Activated T-cell treated with anti-CD3 and anti-CD28 coated beads, Interleukin-2, amount 50 U/mL, for 72 hours (primary cell): ENCODE measurements at regions not wholly inside any gene's neighbourhood (a gene's known extent, or its start where the extent isn't known, plus 50 kb on each side); places are given as distances from the start of the nearest gene placed in this dataset.

Source experiments
- ATAC-seq, 2 donors: fragments of 150-1000 bp; cut with Tn5 transposase; replicated peaks in 1 of 2; 2 replicates each; pipeline ENCODE4 v1.10.0; 2021; ENCODE audit warnings: moderate library complexity in 2 of 2, mild to moderate bottlenecking in 1 of 2
- DNase-seq, 2 donors: peaks; one replicate each; pipeline ENCODE4 v3.0.0; 2021 to 2022; ENCODE audit warnings: mixed read lengths in 1 of 2
- H3K27ac Mint-ChIP-seq: one replicate; pipeline ENCODE4 v1.8.0; 2022; ENCODE audit warnings: mild to moderate bottlenecking, moderate library complexity, mixed read lengths
- H3K27me3 Mint-ChIP-seq: one replicate; pipeline ENCODE4 v1.8.0; 2022; ENCODE audit warnings: low read depth, mixed read lengths
- H3K36me3 Mint-ChIP-seq, 2 donors: one replicate each; pipeline ENCODE4 v1.8.0; 2022; ENCODE audit warnings: mixed read lengths in 2 of 2, mild to moderate bottlenecking in 1 of 2; ENCODE audit not compliant: insufficient read depth in 2 of 2
- H3K4me1 Mint-ChIP-seq: one replicate; pipeline ENCODE4 v1.8.0; 2022; ENCODE audit warnings: low read depth, mixed read lengths
- H3K4me3 Mint-ChIP-seq, 2 donors: one replicate each; pipeline ENCODE4 v1.8.0; 2022; ENCODE audit warnings: mild to moderate bottlenecking in 2 of 2, mixed read lengths in 2 of 2, moderate library complexity in 2 of 2
- H3K9me3 Mint-ChIP-seq, 2 donors: one replicate each; pipeline ENCODE4 v1.8.0; 2022; ENCODE audit warnings: mixed read lengths in 2 of 2

DNA sequence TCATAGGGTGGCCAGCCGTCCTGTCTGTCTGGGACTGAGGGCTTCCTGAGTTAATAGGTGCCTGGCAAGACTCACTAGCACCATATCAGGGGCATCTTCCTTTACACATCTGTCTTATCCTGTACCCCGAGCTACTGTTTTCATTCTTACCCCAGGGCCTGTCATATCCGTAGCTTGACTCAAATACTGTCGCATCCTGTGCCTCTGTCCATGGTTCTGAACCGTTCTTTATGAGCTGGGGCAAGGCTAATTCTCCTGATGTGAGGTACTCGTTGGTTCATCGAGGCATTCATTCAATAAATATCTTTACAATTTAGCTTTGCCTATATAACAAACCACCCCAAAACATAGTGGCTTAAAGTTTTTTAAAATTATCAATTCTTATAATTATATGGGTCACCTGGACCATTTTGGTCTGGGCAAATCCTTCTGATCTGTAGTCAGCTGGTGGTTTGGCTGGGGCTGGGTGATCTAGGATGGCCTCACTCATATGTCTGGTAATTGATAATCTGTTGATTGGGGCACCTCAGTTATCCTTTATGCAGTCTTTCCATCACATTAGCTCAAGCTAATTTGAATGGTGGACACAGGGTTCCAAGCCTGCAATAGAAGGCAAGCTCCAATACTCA lies 121.2 kb downstream of the TLE3 start:
- Mint-ChIP-seq H3K27me3 (peaks cover 13% of the 10 kb centered on the region), H3K36me3 (no peaks in the 10 kb centered on the region), H3K9me3 (no peaks in the 10 kb centered on the region), H3K4me3 (no peak overlapping the region), H3K4me1 (peaks cover 4% of the 10 kb centered on the region), H3K27ac (no peak overlapping the region)
- DNase-seq (peak; percentile 63 to 72), ATAC-seq (peak; percentile 87 to 91)

DNA sequence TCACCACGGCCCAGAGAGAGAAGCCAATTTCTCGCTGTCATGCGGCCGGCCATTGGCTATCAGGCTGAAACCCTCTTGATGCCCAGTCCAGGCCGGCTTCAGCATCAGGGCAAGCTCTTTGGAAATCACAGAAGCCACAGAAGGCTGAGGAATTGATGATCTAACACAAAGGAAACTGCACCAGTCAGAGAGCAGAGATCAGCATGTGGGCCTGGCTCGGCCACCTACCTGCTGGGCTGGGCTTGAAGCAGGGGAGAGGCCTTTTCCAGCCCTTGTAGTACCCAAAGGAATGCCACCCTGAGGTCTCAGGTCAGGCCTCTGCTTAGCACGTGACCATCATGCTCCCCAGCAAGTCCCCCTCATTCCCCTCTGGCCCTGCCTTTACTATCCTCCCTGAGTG lies 119.1 kb downstream of the TLE3 start:
- no peak for ATAC-seq
- no peak overlapping the region for H3K27ac Mint-ChIP-seq
- no peak overlapping the region for H3K4me3 Mint-ChIP-seq
- H3K36me3 Mint-ChIP-seq, result no peaks in the 10 kb centered on the region
- no peak for DNase-seq
- no peaks in the 10 kb centered on the region for H3K9me3 Mint-ChIP-seq
- peaks cover 17% of the 10 kb centered on the region for H3K27me3 Mint-ChIP-seq
- peaks cover 4% of the 10 kb centered on the region for H3K4me1 Mint-ChIP-seq

DNA sequence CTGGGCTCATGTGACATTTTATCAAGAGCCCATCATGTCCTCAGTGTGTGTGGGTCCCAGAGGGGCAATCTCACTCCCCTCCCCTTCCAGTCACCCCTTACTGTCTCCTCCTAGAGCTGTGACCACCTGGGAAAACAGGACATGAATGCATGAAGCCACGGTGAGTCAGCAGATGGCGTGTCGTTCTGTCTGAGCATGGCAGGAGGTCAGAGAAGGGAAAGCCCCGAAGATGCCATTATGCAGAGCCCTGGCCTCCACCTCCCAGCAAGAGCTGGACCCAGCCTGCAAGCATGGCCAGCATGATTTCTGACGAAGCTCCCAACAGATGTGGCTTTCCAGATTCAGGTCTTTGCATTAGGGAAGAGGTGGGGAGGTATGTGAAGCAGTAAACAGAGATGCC lies 118.5 kb downstream of the TLE3 start:
- Mint-ChIP-seq H3K4me1 (peaks cover 4% of the 10 kb centered on the region), H3K27me3 (peaks cover 16% of the 10 kb centered on the region), H3K9me3 (no peaks in the 10 kb centered on the region), H3K36me3 (no peaks in the 10 kb centered on the region), H3K4me3 (no peak overlapping the region), H3K27ac (no peak overlapping the region)
- no peak for ATAC-seq
- DNase-seq, result no peak

DNA sequence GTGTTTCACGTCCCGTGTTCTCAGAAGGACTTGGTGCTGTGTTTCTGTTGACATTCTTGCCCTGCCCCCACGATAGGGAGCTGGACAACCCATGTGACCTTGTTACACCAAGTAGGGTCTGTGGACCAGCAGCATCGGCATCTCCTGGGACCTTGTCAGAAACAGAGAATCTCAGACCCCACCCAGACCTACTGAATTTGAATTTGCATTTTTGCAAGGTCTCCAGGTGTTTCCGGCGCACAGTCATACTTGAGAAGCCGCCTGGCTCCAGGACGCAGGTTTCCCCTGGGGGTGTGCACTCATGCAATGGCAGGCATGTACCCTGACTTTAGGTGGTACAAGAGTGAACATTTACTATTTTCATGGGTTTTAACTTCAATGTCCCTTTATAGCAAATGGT lies 117.9 kb downstream of the TLE3 start:
- peaks cover 4% of the 10 kb centered on the region for H3K4me1 Mint-ChIP-seq
- no peaks in the 10 kb centered on the region for H3K36me3 Mint-ChIP-seq
- no peaks in the 10 kb centered on the region for H3K9me3 Mint-ChIP-seq
- no peak overlapping the region for H3K4me3 Mint-ChIP-seq
- H3K27ac Mint-ChIP-seq, result no peak overlapping the region
- DNase-seq (no peak), ATAC-seq (no peak)
- H3K27me3 Mint-ChIP-seq, result peaks cover 16% of the 10 kb centered on the region

DNA sequence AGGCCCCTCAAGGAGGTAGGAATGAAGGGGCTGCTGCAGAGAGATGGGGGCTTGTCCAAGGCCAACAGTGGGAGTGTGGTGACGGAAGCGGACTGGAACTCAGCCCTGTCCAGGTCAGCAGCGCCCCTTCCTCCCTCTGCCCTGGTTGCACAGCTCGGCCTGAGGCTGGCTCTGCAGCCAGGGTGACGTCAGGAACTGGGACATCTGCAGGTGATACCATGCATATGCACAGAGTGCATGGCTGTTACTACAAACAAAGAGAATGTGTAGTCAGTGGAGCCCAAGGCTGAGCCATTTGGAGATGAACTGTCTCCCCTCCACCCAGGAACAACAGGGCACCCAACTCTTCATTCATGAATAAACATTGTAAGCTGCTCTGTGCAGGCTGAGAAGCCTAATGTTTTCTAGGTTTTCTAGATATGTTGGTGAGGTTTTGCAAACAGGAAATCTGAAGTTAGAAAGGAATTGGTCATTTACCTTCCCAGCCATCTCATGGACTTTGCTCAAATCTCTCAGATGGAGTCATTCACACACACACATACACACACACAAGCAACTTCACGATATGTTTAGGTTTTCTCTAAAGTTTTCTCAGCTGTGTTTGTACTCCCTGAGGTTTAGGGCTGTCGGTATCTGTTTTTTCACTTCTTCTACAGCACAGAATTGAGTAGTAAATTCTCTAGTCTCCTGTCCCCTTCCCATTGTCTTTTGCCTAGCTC lies 117.2 kb downstream of the TLE3 start:
- H3K9me3 Mint-ChIP-seq, result no peaks in the 10 kb centered on the region
- ATAC-seq (no peak), DNase-seq (no peak)
- H3K27me3 Mint-ChIP-seq, result peaks cover 16% of the 10 kb centered on the region
- no peaks in the 10 kb centered on the region for H3K36me3 Mint-ChIP-seq
- no peak overlapping the region for H3K4me3 Mint-ChIP-seq
- no peak overlapping the region for H3K27ac Mint-ChIP-seq
- H3K4me1 Mint-ChIP-seq, result peaks cover 4% of the 10 kb centered on the region

DNA sequence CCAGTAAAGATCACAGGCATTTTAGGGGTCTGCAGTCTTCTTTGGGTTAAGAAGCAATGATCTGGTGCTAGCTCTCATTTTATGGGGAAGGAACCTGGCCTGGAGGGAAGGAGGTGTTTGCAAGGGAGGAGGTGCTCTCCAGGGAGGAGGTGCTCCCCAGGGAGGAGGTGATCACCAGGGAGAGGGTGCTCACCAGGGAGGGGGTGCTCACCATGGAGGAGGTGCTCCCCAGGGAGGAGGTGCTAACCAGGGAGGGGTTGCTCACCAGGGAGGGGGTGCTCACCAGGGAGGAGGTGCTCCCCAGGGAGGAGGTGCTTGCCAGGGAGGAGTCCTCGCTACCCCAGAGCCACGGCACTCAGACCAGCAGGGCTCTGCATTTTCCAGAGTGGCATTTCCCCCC lies 115.7 kb downstream of the TLE3 start:
- no peak for ATAC-seq
- DNase-seq, result no peak
- no peak overlapping the region for H3K27ac Mint-ChIP-seq
- H3K9me3 Mint-ChIP-seq, result no peaks in the 10 kb centered on the region
- no peak overlapping the region for H3K4me3 Mint-ChIP-seq
- no peaks in the 10 kb centered on the region for H3K4me1 Mint-ChIP-seq
- H3K27me3 Mint-ChIP-seq, result peaks cover 16% of the 10 kb centered on the region
- H3K36me3 Mint-ChIP-seq, result no peaks in the 10 kb centered on the region

DNA sequence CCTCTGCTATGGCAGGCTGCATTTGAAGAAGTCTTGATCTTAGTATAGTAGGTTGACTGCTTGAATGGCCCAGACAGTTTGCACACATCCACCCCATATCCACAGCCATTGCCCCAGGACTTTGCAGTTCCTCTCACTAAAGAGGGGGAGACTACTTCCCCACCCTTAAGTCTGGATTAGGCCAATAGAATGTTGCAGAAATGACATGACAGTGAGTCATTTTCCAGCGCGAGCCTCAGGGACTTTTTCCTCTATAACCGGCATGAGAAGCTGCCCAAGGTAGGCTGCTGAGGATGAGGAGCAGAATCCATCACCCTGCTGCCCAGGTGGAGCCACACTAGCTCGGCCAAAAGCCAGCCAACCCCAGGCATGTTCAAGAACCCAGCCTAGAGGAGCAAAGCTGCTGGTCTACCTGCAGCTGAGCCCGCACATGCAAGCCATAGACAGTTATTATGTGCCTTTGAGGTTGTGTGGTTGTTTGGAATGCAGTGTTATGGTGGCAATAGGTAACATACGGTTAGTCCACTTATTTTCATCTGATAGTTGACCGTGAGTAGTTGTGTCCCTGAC lies 113.9 kb downstream of the TLE3 start:
- ATAC-seq, result no peak
- Mint-ChIP-seq H3K27me3 (peaks cover 16% of the 10 kb centered on the region), H3K27ac (no peak overlapping the region), H3K9me3 (no peaks in the 10 kb centered on the region), H3K4me3 (no peak overlapping the region), H3K4me1 (no peaks in the 10 kb centered on the region), H3K36me3 (no peaks in the 10 kb centered on the region)
- DNase-seq, result no peak

DNA sequence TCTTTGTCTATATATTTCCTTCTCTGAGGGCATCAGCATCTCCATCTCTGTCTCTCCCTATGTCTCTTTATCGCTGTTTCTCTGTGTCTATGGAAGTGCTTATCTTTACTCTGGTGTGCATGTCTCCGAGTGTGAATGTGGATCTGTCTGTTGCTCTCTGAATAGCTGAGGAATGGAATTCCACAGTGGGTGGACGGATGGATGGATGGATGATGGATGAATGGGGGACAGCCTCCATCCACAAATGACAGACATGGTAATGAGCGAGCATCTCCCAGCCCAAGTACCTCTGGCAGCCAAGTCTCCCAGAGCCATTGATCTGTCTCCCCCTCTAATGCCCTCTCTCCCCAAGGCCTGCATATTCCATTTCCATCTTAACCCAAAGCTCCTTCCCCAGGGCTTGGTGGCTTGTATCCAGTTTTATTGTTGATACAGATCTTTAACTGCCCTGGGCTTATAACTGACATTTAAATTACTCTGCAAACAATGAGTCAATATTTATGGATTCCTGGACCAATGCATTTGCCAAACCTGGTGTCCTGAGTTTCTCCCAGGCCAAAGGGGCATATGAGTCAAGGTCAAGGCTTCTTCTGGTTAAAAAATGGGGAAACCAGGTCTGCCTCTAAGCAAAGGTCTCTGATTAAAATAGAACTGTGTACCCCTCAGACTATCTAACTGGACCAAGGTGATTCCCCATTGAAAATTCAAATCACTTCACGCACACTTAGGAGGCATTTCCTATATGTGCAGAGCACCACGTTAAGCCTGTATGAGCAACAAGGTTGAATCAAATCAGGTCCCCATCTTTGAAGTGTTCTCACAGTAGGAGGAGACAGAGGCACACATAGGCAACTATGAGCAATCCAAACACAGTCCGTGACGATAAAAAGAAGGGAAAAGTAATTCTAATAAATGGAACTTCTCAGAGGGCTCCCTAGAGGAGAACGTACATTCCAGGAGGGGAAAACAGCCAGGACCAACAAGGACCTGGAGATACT lies 109.9 kb downstream of the TLE3 start:
- no peak for ATAC-seq
- Mint-ChIP-seq H3K4me3 (no peak overlapping the region), H3K4me1 (no peaks in the 10 kb centered on the region), H3K27me3 (peaks cover 5% of the 10 kb centered on the region), H3K36me3 (no peaks in the 10 kb centered on the region), H3K9me3 (no peaks in the 10 kb centered on the region), H3K27ac (no peak overlapping the region)
- no peak for DNase-seq

DNA sequence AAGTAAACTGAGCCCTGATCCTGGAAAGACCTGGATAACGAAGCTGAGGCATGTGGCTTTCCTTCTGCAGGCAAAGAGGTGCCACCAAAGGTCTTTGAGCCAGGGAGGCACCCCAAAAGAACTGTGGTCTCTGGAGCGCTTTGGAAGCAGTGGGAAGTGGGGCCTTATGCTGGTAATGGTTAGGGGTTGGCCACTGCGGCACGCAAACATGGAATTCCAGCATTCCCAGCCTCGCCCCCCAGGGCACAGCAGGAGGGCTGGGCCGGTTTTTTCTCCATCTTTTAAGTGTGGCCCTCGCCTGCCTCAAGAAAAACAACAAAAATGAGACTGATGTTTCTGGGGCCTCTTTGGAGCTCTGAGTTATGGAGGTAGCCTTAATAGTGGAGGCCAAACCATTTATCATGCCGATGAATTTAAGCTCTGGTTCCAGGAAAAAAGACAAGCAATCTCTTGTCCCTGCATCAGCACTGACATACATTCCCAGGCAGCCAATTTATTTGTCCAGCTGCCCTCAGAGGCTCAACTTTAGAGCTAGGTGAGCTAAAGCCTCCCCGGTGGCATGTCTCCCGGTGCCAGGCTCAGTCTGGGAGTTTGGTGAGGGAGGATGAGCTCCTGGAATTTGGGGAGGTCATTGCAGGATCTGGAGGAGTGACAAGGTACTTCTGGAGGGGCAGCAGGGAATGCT lies 109.0 kb downstream of the TLE3 start:
- no peak overlapping the region for H3K4me3 Mint-ChIP-seq
- no peaks in the 10 kb centered on the region for H3K4me1 Mint-ChIP-seq
- no peak for ATAC-seq
- no peaks in the 10 kb centered on the region for H3K27me3 Mint-ChIP-seq
- no peak for DNase-seq
- H3K27ac Mint-ChIP-seq, result no peak overlapping the region
- H3K36me3 Mint-ChIP-seq, result no peaks in the 10 kb centered on the region
- no peaks in the 10 kb centered on the region for H3K9me3 Mint-ChIP-seq

DNA sequence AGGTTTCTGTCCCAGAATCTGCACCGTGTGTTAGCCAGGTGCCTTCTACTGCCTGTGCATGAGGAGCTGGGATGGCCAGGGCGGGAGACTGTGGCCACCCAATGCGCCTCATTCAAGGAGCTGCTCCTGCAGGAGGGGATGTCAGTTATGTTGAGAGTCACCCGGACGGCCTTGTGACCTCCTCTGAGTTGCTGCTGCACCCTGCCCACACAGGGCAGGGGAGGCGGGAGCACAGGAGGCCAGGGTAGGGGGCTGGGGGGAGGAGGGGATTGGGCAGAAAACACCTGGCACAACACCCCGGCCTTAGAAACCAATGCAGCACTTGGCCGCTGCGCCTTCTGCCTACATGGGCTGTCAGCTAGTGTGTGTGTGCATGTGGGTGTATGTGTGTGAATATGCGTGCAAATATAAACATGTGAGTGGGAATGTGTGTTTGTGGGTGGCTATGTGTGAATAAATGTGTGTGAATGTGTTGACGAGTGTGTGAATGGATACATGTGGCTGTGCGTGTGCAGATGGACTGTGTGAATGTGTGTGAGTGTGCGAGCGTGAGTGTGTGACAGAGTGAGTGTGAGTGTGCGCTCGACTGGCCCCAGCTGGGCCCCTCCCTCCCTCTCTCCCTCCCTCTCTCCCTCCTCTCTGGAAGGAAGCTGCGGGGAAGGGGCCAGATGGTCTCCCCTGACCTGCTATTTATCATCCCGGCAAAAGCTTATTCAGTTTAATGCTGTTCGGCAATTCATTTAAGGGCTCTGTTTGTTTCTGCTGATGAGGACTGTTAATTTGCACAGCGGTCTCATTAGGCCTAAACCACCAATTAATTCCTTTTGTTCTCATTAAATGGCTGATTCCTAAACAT lies 106.9 kb downstream of the TLE3 start:
- Mint-ChIP-seq H3K27me3 (no peaks in the 10 kb centered on the region), H3K27ac (no peak overlapping the region), H3K4me3 (no peak overlapping the region), H3K36me3 (no peaks in the 10 kb centered on the region), H3K4me1 (no peaks in the 10 kb centered on the region), H3K9me3 (no peaks in the 10 kb centered on the region)
- ATAC-seq (no peak), DNase-seq (no peak)

DNA sequence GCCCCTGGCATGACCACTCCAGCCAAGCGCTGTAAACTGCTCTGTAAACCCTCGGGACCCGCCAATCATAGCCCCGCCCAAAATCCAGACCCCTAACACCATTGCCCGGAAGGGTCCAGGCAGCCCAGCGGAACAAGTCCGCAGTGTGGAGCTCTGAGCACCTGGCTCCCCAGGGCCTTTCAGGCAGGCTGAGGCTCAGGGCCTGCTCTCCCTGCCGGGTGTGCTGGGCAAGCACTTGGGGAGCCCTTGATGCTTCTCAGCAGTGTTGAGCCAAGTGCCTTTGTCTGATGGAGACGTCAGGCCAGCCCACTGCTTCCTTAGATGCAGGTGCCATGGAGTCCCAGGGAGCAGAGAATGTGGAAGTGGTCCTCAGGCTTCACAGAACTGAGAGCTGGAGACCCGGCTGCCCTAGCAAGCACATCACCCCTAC lies 106.2 kb downstream of the TLE3 start:
- Mint-ChIP-seq H3K9me3 (no peaks in the 10 kb centered on the region), H3K36me3 (no peaks in the 10 kb centered on the region), H3K27ac (no peak overlapping the region), H3K27me3 (no peaks in the 10 kb centered on the region), H3K4me1 (no peaks in the 10 kb centered on the region), H3K4me3 (no peak overlapping the region)
- ATAC-seq (no peak), DNase-seq (no peak)

DNA sequence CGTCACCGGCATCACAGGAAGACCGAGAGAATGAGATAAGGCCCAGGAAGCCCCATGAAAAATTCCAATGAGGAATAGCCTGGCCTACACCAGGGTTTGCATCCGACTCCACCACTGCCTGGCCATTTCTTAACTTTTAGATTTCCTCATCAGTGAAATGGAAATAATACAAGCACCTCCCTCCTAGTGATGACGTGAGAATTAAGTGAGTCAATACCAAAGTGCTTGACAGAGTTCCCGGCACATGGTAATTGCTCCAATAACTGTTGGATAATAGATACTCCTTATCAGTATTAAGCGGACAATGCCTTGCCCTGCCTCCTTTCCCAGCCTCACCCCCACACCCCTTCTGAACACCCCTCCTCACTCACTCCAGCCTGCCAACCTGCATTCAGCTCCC lies 105.4 kb downstream of the TLE3 start:
- DNase-seq (no peak), ATAC-seq (no peak)
- Mint-ChIP-seq H3K27ac (no peak overlapping the region), H3K27me3 (no peaks in the 10 kb centered on the region), H3K9me3 (no peaks in the 10 kb centered on the region), H3K36me3 (no peaks in the 10 kb centered on the region), H3K4me1 (no peaks in the 10 kb centered on the region), H3K4me3 (no peak overlapping the region)
